H1 (cell line): ENCODE measurements at regions not wholly inside any gene's neighbourhood (a gene's known extent, or its start where the extent isn't known, plus 50 kb on each side); places are given as distances from the start of the nearest gene placed in this dataset.

ENCODE experiments used
- CTCF ChIA-PET: fragments of 300-600 bp; sonication (Branson Sonifier 250); formaldehyde crosslinking; loops from one replicate; lab custom pipeline; 2021; ENCODE audit not compliant: partially characterized antibody; lab: Charles Lee
- POLR2A ChIA-PET: fragments of 300-600 bp; sonication (Branson Sonifier 250); formaldehyde crosslinking; loops from one replicate; lab custom pipeline; 2021; ENCODE audit warnings: inconsistent platforms; ENCODE audit not compliant: partially characterized antibody; lab: Charles Lee
- DNase-seq, 2 experiments: peaks; one replicate each; pipeline versions ENCODE4 v3.0.0 to v3.0.0-alpha.2; 2010 to 2022; ENCODE audit warnings: low spot score in 2 of 2, low read depth in 1 of 2, mixed read lengths in 1 of 2
- FAIRE-seq: peaks from 2 replicates; lab custom pipeline; 2011; peaks lifted over from hg19 to GRCh38; lab: Jason Lieb, UNC
- H2AFZ ChIP-seq: 2 replicates; pipeline ENCODE4 v1.8.1; 2012; ENCODE audit warnings: low read length, inconsistent platforms
- H2AK5ac ChIP-seq: 2 replicates; pipeline ENCODE4 v1.6.1; 2013; ENCODE audit warnings: low read depth, low read length
- H2BK120ac ChIP-seq: replicated peaks from 2 replicates; pipeline ENCODE3; 2013; ENCODE audit warnings: low read depth, low read length, inconsistent platforms
- H2BK12ac ChIP-seq: 2 replicates; pipeline ENCODE4 v1.6.1; 2013; ENCODE audit warnings: low read depth, low read length
- H2BK15ac ChIP-seq: 2 replicates; pipeline ENCODE4 v1.6.1; 2013; ENCODE audit warnings: low read length
- H2BK20ac ChIP-seq: 2 replicates; pipeline ENCODE4 v1.6.1; 2013; ENCODE audit warnings: low read length
- H2BK5ac ChIP-seq: 2 replicates; pipeline ENCODE4 v1.6.1; 2013; ENCODE audit warnings: low read depth, low read length
- H3K14ac ChIP-seq: 2 replicates; pipeline ENCODE4 v1.6.1; 2013; ENCODE audit warnings: inconsistent platforms; ENCODE audit not compliant: insufficient read length
- H3K18ac ChIP-seq: 2 replicates; pipeline ENCODE4 v1.6.1; 2013; ENCODE audit warnings: low read length; ENCODE audit errors: extremely low read depth
- H3K23ac ChIP-seq: 2 replicates; pipeline ENCODE4 v1.6.1; 2013; ENCODE audit warnings: inconsistent platforms; ENCODE audit not compliant: insufficient read length
- H3K23me2 ChIP-seq: 2 replicates; pipeline ENCODE4 v1.6.1; 2013; ENCODE audit warnings: low read depth, low read length
- H3K27ac ChIP-seq: 2 replicates; pipeline ENCODE4 v1.6.1; 2011; ENCODE audit warnings: low read depth, low read length, inconsistent platforms
- H3K27me3 ChIP-seq, 4 experiments: replicated peaks in 1 of 4; 1 replicate in 1 of 4; 2 replicates in 3 of 4; pipeline versions ENCODE4 v1.6.1 to v1.8.1; 2011 to 2013; ENCODE audit warnings: low read length in 3 of 4, mild to moderate bottlenecking in 3 of 4, inconsistent platforms in 2 of 4, mixed read lengths in 2 of 4, moderate library complexity in 1 of 4; ENCODE audit not compliant: control insufficient read depth in 3 of 4, insufficient read depth in 3 of 4; ENCODE audit errors: extremely low read depth in 1 of 4
- H3K36me3 ChIP-seq, 4 experiments: 2 replicates each; pipeline versions ENCODE4 v1.6.1 to v1.8.1; 2011 to 2013; ENCODE audit warnings: mild to moderate bottlenecking in 4 of 4, low read length in 3 of 4, moderate library complexity in 2 of 4, control low read depth in 1 of 4, inconsistent platforms in 1 of 4; ENCODE audit not compliant: insufficient read depth in 4 of 4, control insufficient read depth in 2 of 4
- H3K4ac ChIP-seq: replicated peaks from 2 replicates; pipeline ENCODE3; 2013; ENCODE audit warnings: low read length, low read depth, mixed read lengths, inconsistent platforms; ENCODE audit not compliant: insufficient read length
- H3K4me1 ChIP-seq, 4 experiments: replicated peaks in 1 of 4; 1 replicate in 1 of 4; 2 replicates in 3 of 4; pipeline versions ENCODE4 v1.6.1 to v1.8.1; 2011 to 2013; ENCODE audit warnings: low read length in 3 of 4, inconsistent platforms in 2 of 4, mixed read lengths in 1 of 4; ENCODE audit not compliant: insufficient read depth in 4 of 4, control insufficient read depth in 3 of 4
- H3K4me2 ChIP-seq, 2 experiments: 2 replicates each; pipeline versions ENCODE4 v1.6.1 to v1.8.1; 2011 to 2013; ENCODE audit warnings: low read depth in 2 of 2, low read length in 2 of 2, control low read depth in 1 of 2, inconsistent platforms in 1 of 2, mild to moderate bottlenecking in 1 of 2; ENCODE audit not compliant: insufficient read depth in 1 of 2
- H3K4me3 ChIP-seq, 4 experiments: fragments of 200-600, 300-600 bp in 1 of 4; sonication (generic), shearing (Covaris generic), sonication (Bioruptor Twin) in 1 of 4; 2 replicates each; pipeline versions ENCODE4 v1.5.1 to v1.8.1; 2011 to 2016; ENCODE audit warnings: low read length in 4 of 4, low read depth in 3 of 4, control low read depth in 2 of 4, inconsistent platforms in 2 of 4, mild to moderate bottlenecking in 2 of 4, mixed read lengths in 1 of 4, moderate library complexity in 1 of 4; ENCODE audit not compliant: insufficient read depth in 2 of 4; ENCODE audit errors: extremely low read depth in 1 of 4
- H3K56ac ChIP-seq: replicated peaks from 2 replicates; pipeline ENCODE3; 2013; ENCODE audit warnings: low read depth, mild to moderate bottlenecking, mixed read lengths, low read length, inconsistent platforms; ENCODE audit not compliant: insufficient read length
- H3K79me1 ChIP-seq: 2 replicates; pipeline ENCODE4 v1.6.1; 2013; ENCODE audit warnings: low read depth, low read length, control low read depth
- H3K79me2 ChIP-seq, 2 experiments: 2 replicates each; pipeline versions ENCODE4 v1.6.1 to v1.8.1; 2012 to 2013; ENCODE audit warnings: low read length in 2 of 2, mild to moderate bottlenecking in 2 of 2, inconsistent platforms in 1 of 2; ENCODE audit not compliant: insufficient read depth in 2 of 2, control insufficient read depth in 1 of 2
- H3K9ac ChIP-seq, 4 experiments: replicated peaks in 1 of 4; 1 replicate in 1 of 4; 2 replicates in 3 of 4; pipeline versions ENCODE4 v1.6.1 to v1.8.1; 2011 to 2013; ENCODE audit warnings: low read depth in 3 of 4, low read length in 3 of 4, control low read depth in 2 of 4, mild to moderate bottlenecking in 2 of 4, moderate library complexity in 2 of 4, inconsistent platforms in 1 of 4; ENCODE audit errors: extremely low read depth in 1 of 4
- H3K9me3 ChIP-seq, 2 experiments: 2 replicates each; pipeline versions ENCODE4 v1.6.1 to v1.8.1; 2012 to 2013; ENCODE audit warnings: mild to moderate bottlenecking in 2 of 2, moderate library complexity in 2 of 2, control low read depth in 1 of 2, inconsistent platforms in 1 of 2, low read depth in 1 of 2, low read length in 1 of 2, mixed read lengths in 1 of 2; ENCODE audit not compliant: insufficient read depth in 2 of 2
- H4K20me1 ChIP-seq, 2 experiments: replicated peaks in 1 of 2; 2 replicates each; pipeline versions ENCODE3 to v1.8.1; 2011 to 2013; ENCODE audit warnings: inconsistent platforms in 2 of 2, low read length in 2 of 2, mild to moderate bottlenecking in 1 of 2; ENCODE audit not compliant: insufficient read depth in 2 of 2, control insufficient read depth in 1 of 2
- H4K5ac ChIP-seq: 2 replicates; pipeline ENCODE4 v1.6.1; 2013; ENCODE audit warnings: low read length, low read depth, mixed read lengths, inconsistent platforms; ENCODE audit not compliant: insufficient read length
- H4K8ac ChIP-seq: 2 replicates; pipeline ENCODE4 v1.8.0; 2013; ENCODE audit warnings: mild to moderate bottlenecking, moderate library complexity, low read length, inconsistent platforms; ENCODE audit not compliant: insufficient read depth; ENCODE audit errors: extremely low read depth
- H4K91ac ChIP-seq: replicated peaks from 2 replicates; pipeline ENCODE3; 2013; ENCODE audit warnings: low read length, mixed read lengths, inconsistent platforms; ENCODE audit not compliant: insufficient read length
- BACH1 ChIP-seq: IDR thresholded peaks from 2 replicates; pipeline ENCODE4 v1.6.1; 2012; ENCODE audit warnings: low read length, improper control_type of control experiment
- BRCA1 ChIP-seq: IDR thresholded peaks from 2 replicates; pipeline ENCODE4 v1.6.1; 2012; ENCODE audit warnings: low read depth, low read length, improper control_type of control experiment
- CBX5 ChIP-seq: fragments of 300-800, 300-1000 bp; sonication (generic); IDR thresholded peaks from 2 replicates; pipeline ENCODE4 v1.7.1; 2016; ENCODE audit warnings: antibody characterized with exemption, low read length, low read depth
- CBX8 ChIP-seq: fragments of 300-800, 300-1000 bp; sonication (generic); IDR thresholded peaks from 2 replicates; pipeline ENCODE4 v1.7.1; 2016; ENCODE audit warnings: low read depth, low read length, borderline replicate concordance
- EZH2 ChIP-seq: fragments of 200-600 bp; sonication (generic); IDR thresholded peaks from 2 replicates; pipeline ENCODE4 v1.7.1; 2012; ENCODE audit warnings: low read depth, mild to moderate bottlenecking, moderate library complexity, low read length, inconsistent platforms; ENCODE audit not compliant: severe bottlenecking
- FOSL1 ChIP-seq: IDR thresholded peaks from 2 replicates; pipeline ENCODE4 v1.6.1; 2011; ENCODE audit warnings: mild to moderate bottlenecking, low read depth, low read length, moderate library complexity; ENCODE audit not compliant: insufficient read depth
- GABPA ChIP-seq: IDR thresholded peaks from 2 replicates; pipeline ENCODE4 v1.6.1; 2011; ENCODE audit warnings: mild to moderate bottlenecking, low read length, moderate library complexity, borderline replicate concordance; ENCODE audit not compliant: insufficient read depth
- NANOG ChIP-seq: IDR thresholded peaks from 2 replicates; pipeline ENCODE4 v1.6.1; 2011; ENCODE audit warnings: low read length, low read depth, mild to moderate bottlenecking, inconsistent platforms; ENCODE audit not compliant: insufficient read depth, poor library complexity, severe bottlenecking
- RXRA ChIP-seq: IDR thresholded peaks from 2 replicates; pipeline ENCODE4 v1.6.1; 2011; ENCODE audit warnings: low read depth, mild to moderate bottlenecking, low read length, moderate library complexity; ENCODE audit not compliant: insufficient read depth
- SIN3A ChIP-seq, 2 experiments: IDR thresholded peaks in 1 of 2; conservative IDR thresholded peaks in 1 of 2; 2 replicates each; pipeline ENCODE4 v1.6.1; 2011 to 2012; ENCODE audit warnings: low read length in 2 of 2, improper control_type of control experiment in 1 of 2, low read depth in 1 of 2, mild to moderate bottlenecking in 1 of 2
- SIRT6 ChIP-seq: IDR thresholded peaks from one replicate; pipeline ENCODE4 v1.7.1; 2012; ENCODE audit warnings: low read length, inconsistent platforms
- SIX5 ChIP-seq: IDR thresholded peaks from 2 replicates; pipeline ENCODE4 v1.6.1; 2011; ENCODE audit warnings: mild to moderate bottlenecking, low read depth, low read length
- SUZ12 ChIP-seq: fragments of 200-600 bp; sonication (generic); IDR thresholded peaks from 2 replicates; pipeline ENCODE4 v1.6.1; 2012; ENCODE audit warnings: mild to moderate bottlenecking, inconsistent platforms, low read length, moderate library complexity, mixed read lengths
- TAF1 ChIP-seq: IDR thresholded peaks from 2 replicates; pipeline ENCODE4 v1.6.1; 2011; ENCODE audit warnings: mild to moderate bottlenecking, low read depth, low read length
- ZNF274 ChIP-seq: IDR thresholded peaks from 2 replicates; pipeline ENCODE4 v1.7.0; 2012; ENCODE audit warnings: low read length, borderline replicate concordance; ENCODE audit errors: extremely low read depth
- WGBS, 2 experiments: shearing (Covaris generic) in 1 of 2; methylation state at CpG; one replicate each; pipeline versions ENCODE4 v1.1.6 to v1.1.7; 2013 to 2015; ENCODE audit warnings: low lambda C conversion rate in 2 of 2, mixed read lengths in 2 of 2, inconsistent platforms in 1 of 2, low coverage in 1 of 2, missing lambda C conversion rate in 1 of 2; ENCODE audit not compliant: insufficient replicate concordance in 2 of 2, insufficient coverage in 1 of 2, insufficient read length in 1 of 2; ENCODE audit errors: extremely low coverage in 1 of 2, missing lambda C conversion rate in 1 of 2; 5-methylcytosine and 5-hydroxymethylcytosine counted together

DNA sequence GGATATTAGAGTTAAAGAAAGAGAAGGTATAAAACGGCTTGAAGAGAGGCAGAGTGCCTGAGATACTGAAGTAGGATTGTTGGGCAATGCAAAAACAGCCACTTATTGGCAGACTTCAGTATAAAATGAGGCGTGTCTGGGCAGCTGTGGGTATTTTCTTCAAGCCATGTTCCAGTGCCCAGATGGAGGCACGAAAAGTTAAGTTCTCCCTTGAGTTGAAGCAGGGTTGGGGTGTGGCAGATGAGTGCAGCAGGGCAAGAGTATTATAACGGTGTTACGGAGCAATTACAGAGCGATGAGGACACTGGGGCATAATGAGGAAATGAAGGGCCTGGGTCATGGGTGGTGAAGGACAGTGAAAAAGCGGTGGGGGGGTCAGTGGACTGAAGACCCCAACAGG lies 73.7 kb upstream of the CREB3L1 start:
- 92% methylated on average over 7 of the region's 7 CpGs; no CpG with 5 or more reads in 1 of the 2 experiments for WGBS, 2 experiments
- Histone ChIP-seq H3K4me3 (no peak overlapping the region), H4K8ac (no peak overlapping the region), H2BK120ac (no peak overlapping the region), H3K23me2 (peaks cover 2% of the 10 kb centered on the region; the same call in 1 of the 2 replicates), H3K4ac (no peak overlapping the region), H3K14ac (no peak overlapping the region), H3K79me2 (no peaks in the 10 kb centered on the region), H2BK12ac (no peak overlapping the region), H3K18ac (no peak overlapping the region), H3K79me1 (no peaks in the 10 kb centered on the region), H4K5ac (no peak overlapping the region), H3K23ac (no peak overlapping the region), H3K27me3 (no peaks in the 10 kb centered on the region), H3K4me2 (no peak overlapping the region), H2AK5ac (no peak overlapping the region), H3K36me3 (no peaks in the 10 kb centered on the region), H3K9me3 (no peaks in the 10 kb centered on the region), H2BK20ac (peak overlapping the region; percentile 87; the same call in 1 of the 2 replicates), H2BK15ac (0 out of 2 replicates have a peak overlapping the region, but pooled peaks have one; percentile 84), H3K9ac (no peak overlapping the region), H3K56ac (no peak overlapping the region), H2BK5ac (no peak overlapping the region; the same call in 1 of the 2 replicates), H2AFZ (0 out of 2 replicates have a peak overlapping the region, but pooled peaks have one; percentile 49), H3K27ac (no peak overlapping the region), H3K4me1 (peaks cover 0 to 6% (median 3%) of the 10 kb centered on the region in 4 experiments; a peak in 4 of 7 replicates), H4K20me1 (no peaks in the 10 kb centered on the region), H4K91ac (no peak overlapping the region)
- ChIA-PET CTCF (interaction anchor here (1.2 kb wide), 1 partner anchor 36 kb away, joined by 4 read pairs; no protein-coding TSS in a partner anchor), POLR2A (no interaction called here)
- no peak for DNase-seq
- no peak for FAIRE-seq
- TF ChIP-seq SIX5: no peak
- TF ChIP-seq CBX5: no peak
- TF ChIP-seq RXRA: no peak
- TF ChIP-seq SUZ12: no peak
- no peak for TF ChIP-seq ZNF274
- no peak for TF ChIP-seq GABPA
- no peak for TF ChIP-seq SIN3A (conservative IDR thresholded peaks at IDR 0.05 in 1 of 2, IDR thresholded peaks at IDR 0.05 in 1 of 2; ENCODE audit: low read depth in 1 of 2, low read length in 2 of 2)
- no peak for TF ChIP-seq TAF1
- no peak for TF ChIP-seq EZH2
- no peak for TF ChIP-seq SIRT6
- no peak for TF ChIP-seq FOSL1
- no peak for TF ChIP-seq BACH1
- TF ChIP-seq NANOG: no peak
- TF ChIP-seq BRCA1: no peak
- TF ChIP-seq CBX8: no peak
